GM12878 (cell line): ENCODE measurements at regions not wholly inside any gene's neighbourhood (a gene's known extent, or its start where the extent isn't known, plus 50 kb on each side); places are given as distances from the start of the nearest gene placed in this dataset.

Experiments used
- ATAC-seq: fragments of 200-7000 bp; cut with Tn5 transposase; 3 replicates; pipeline ENCODE4 v1.9.1; 2020; ENCODE audit warnings: mild to moderate bottlenecking, moderate library complexity
- BruUV-seq: library from RNA; stranded (reverse); fragments of 400-500 nt; replicated peaks from 2 replicates; lab custom pipeline; 2021; lab: Mats Ljungman, UMichigan
- CTCF ChIA-PET: fragments of 300-600 bp; sonication (Branson Sonifier 250); formaldehyde crosslinking; extraction: SDS; loops from one replicate; lab custom pipeline; 2021; ENCODE audit warnings: inconsistent platforms; lab: Yijun Ruan, JAX
- POLR2A ChIA-PET: fragments of 350-600 bp; formaldehyde crosslinking; extraction: SDS; loops from one replicate; lab custom pipeline; 2021; ENCODE audit warnings: inconsistent platforms; lab: Charles Lee
- RAD21 ChIA-PET: fragments of 300-600 bp; sonication (Branson Sonifier 250); formaldehyde crosslinking; loops from one replicate; lab custom pipeline; 2023; ENCODE audit warnings: antibody characterized with exemption; ENCODE audit not compliant: unreplicated experiment; lab: Charles Lee
- SMC1A ChIA-PET: fragments of 300-600 bp; sonication (Branson Sonifier 250); formaldehyde crosslinking; loops from one replicate; lab custom pipeline; 2023; ENCODE audit not compliant: unreplicated experiment, uncharacterized antibody; lab: Charles Lee
- DNase-seq: peaks from one replicate; pipeline ENCODE4 v3.0.0-alpha.2; 2011; ENCODE audit warnings: low read depth, low spot score
- FAIRE-seq: peaks from 3 replicates; lab custom pipeline; 2011; peaks lifted over from hg19 to GRCh38; lab: Jason Lieb, UNC
- H2AFZ ChIP-seq: 2 replicates; pipeline ENCODE4 v1.6.0; 2011; ENCODE audit warnings: low read depth, low read length, control low read depth; ENCODE audit not compliant: control insufficient read depth
- H3K27ac ChIP-seq: 2 replicates; pipeline ENCODE4 v1.5.1; 2011; ENCODE audit warnings: control low read depth; ENCODE audit not compliant: control insufficient read depth, insufficient read depth
- H3K27me3 ChIP-seq, 2 experiments: replicated peaks in 1 of 2; 2 replicates each; pipeline versions ENCODE4 v1.6.0 to v1.6.1; 2011; ENCODE audit warnings: low read length in 1 of 2; ENCODE audit not compliant: control insufficient read depth in 2 of 2, insufficient read depth in 2 of 2
- H3K36me3 ChIP-seq, 2 experiments: 2 replicates each; pipeline ENCODE4 v1.5.1; 2011; ENCODE audit warnings: low read length in 1 of 2; ENCODE audit not compliant: control insufficient read depth in 2 of 2, insufficient read depth in 2 of 2
- H3K4me1 ChIP-seq: 2 replicates; pipeline ENCODE4 v1.6.1; 2011; ENCODE audit warnings: mild to moderate bottlenecking, low read length, moderate library complexity, mixed read lengths; ENCODE audit not compliant: control insufficient read depth, insufficient read depth
- H3K4me2 ChIP-seq: 2 replicates; pipeline ENCODE4 v1.6.0; 2011; ENCODE audit warnings: control low read depth; ENCODE audit not compliant: control insufficient read depth, insufficient read depth
- H3K4me3 ChIP-seq: fragments of 200-600 bp; sonication (generic); 2 replicates; pipeline ENCODE4 v1.5.1; 2016
- H3K79me2 ChIP-seq: 2 replicates; pipeline ENCODE4 v1.6.0; 2011; ENCODE audit warnings: low read length; ENCODE audit not compliant: control insufficient read depth, insufficient read depth
- H3K9ac ChIP-seq: 2 replicates; pipeline ENCODE4 v1.8.0; 2011; ENCODE audit warnings: low read length, control low read depth, mixed read lengths; ENCODE audit not compliant: control insufficient read depth, insufficient read depth
- H3K9me3 ChIP-seq: replicated peaks from 3 replicates; pipeline ENCODE4 v1.5.1; 2011; ENCODE audit warnings: mild to moderate bottlenecking, low read length; ENCODE audit not compliant: control insufficient read depth, insufficient read depth
- H4K20me1 ChIP-seq: 2 replicates; pipeline ENCODE4 v1.6.0; 2011; ENCODE audit not compliant: control insufficient read depth, insufficient read depth
- CBX3 ChIP-seq: fragments of 200-600 bp; sonication (generic); IDR thresholded peaks from 2 replicates; pipeline ENCODE4 v1.6.1; 2016; ENCODE audit warnings: low read depth, borderline replicate concordance
- CEBPB ChIP-seq, 2 experiments: fragments of 150-350 bp in 1 of 2; IDR thresholded peaks; 2 replicates each; pipeline ENCODE4 v1.6.1; 2012 to 2014; ENCODE audit warnings: low read depth in 2 of 2, low read length in 2 of 2, borderline replicate concordance in 1 of 2, inconsistent platforms in 1 of 2
- EZH2 ChIP-seq: IDR thresholded peaks from 2 replicates; pipeline ENCODE4 v1.6.1; 2012; ENCODE audit warnings: low read depth, mild to moderate bottlenecking, control low read depth, inconsistent platforms, low read length, borderline replicate concordance; ENCODE audit not compliant: control insufficient read depth
- JUNB ChIP-seq: IDR thresholded peaks from 2 replicates; pipeline ENCODE4 v1.6.1; 2016; ENCODE audit warnings: antibody characterized with exemption, mild to moderate bottlenecking
- LARP7 ChIP-seq: fragments of 450-650 bp; IDR thresholded peaks from 2 replicates; pipeline ENCODE4 v1.6.1; 2017; ENCODE audit warnings: mild to moderate bottlenecking
- MEF2A ChIP-seq: IDR thresholded peaks from 2 replicates; pipeline ENCODE4 v1.6.1; 2011; ENCODE audit warnings: low read depth, mild to moderate bottlenecking, low read length, moderate library complexity; ENCODE audit not compliant: insufficient read depth
- MTA3 ChIP-seq: IDR thresholded peaks from 2 replicates; pipeline ENCODE4 v1.6.1; 2012; ENCODE audit warnings: low read length, inconsistent platforms, borderline replicate concordance
- NFYA ChIP-seq: IDR thresholded peaks from 2 replicates; pipeline ENCODE4 v1.6.1; 2011; ENCODE audit warnings: low read depth, mild to moderate bottlenecking, low read length, improper control_type of control experiment, borderline replicate concordance
- POLR2AphosphoS5 ChIP-seq: IDR thresholded peaks from 2 replicates; pipeline ENCODE4 v1.6.1; 2011; ENCODE audit warnings: mild to moderate bottlenecking, low read length, inconsistent platforms
- RB1 ChIP-seq: fragments of 450-650 bp; formaldehyde crosslinking; IDR thresholded peaks from 2 replicates; pipeline ENCODE4 v1.6.1; 2017; ENCODE audit warnings: mild to moderate bottlenecking, borderline replicate concordance
- REST ChIP-seq: IDR thresholded peaks from 2 replicates; pipeline ENCODE4 v1.6.1; 2012; ENCODE audit warnings: mild to moderate bottlenecking, low read depth, low read length
- TCF3 ChIP-seq: IDR thresholded peaks from 2 replicates; pipeline ENCODE4 v1.6.1; 2012; ENCODE audit warnings: low read depth, mild to moderate bottlenecking, low read length, borderline replicate concordance; ENCODE audit not compliant: insufficient read depth
- ZNF24 ChIP-seq: fragments of 450-650 bp; IDR thresholded peaks from 2 replicates; pipeline ENCODE4 v1.6.1; 2017; ENCODE audit warnings: antibody characterized with exemption, mild to moderate bottlenecking
- ZNF274 ChIP-seq: IDR thresholded peaks from one replicate; pipeline ENCODE4 v1.8.0; 2011; ENCODE audit not compliant: insufficient read length, insufficient read depth
- ZSCAN29 ChIP-seq: fragments of 450-650 bp; IDR thresholded peaks from 2 replicates; pipeline ENCODE4 v1.6.1; 2017; ENCODE audit warnings: mild to moderate bottlenecking, moderate library complexity
- WGBS: methylation state at CpG from one replicate; pipeline ENCODE4 v1.1.6; 2016; ENCODE audit warnings: low lambda C conversion rate; ENCODE audit not compliant: insufficient replicate concordance, insufficient coverage; ENCODE audit errors: missing lambda C conversion rate; 5-methylcytosine and 5-hydroxymethylcytosine counted together
- in situ Hi-C: fragments of 300-500 bp; cut with MboI; formaldehyde crosslinking; loops from 9 replicates; pipeline ENCODE4 v1.14.3; 2018; ENCODE audit warnings: mixed read lengths
- intact Hi-C: fragments of 100-400 bp; cut with micrococcal nuclease; formaldehyde crosslinking; loops from one replicate; pipeline ENCODE4 v1.14.2; 2022; ENCODE audit not compliant: unreplicated experiment

GRCh38 chr15:53224371-53224770, 434.2 kb upstream of the ONECUT1 start:
- DNase-seq (no peak), ATAC-seq (no peak), FAIRE-seq (no peak)
- Histone ChIP-seq H2AFZ (no peak overlapping the region), H3K27me3 (no peaks in the 10 kb centered on the region), H3K36me3 (no peaks in the 10 kb centered on the region), H3K4me1 (no peaks in the 10 kb centered on the region), H3K4me3 (no peak overlapping the region), H3K27ac (no peak overlapping the region), H4K20me1 (no peaks in the 10 kb centered on the region), H3K4me2 (no peak overlapping the region), H3K9ac (no peak overlapping the region), H3K79me2 (no peaks in the 10 kb centered on the region), H3K9me3 (no peaks in the 10 kb centered on the region)
- intact Hi-C loops (no loop called here), in situ Hi-C loops (no loop called here)
- TF ChIP-seq CEBPB (IDR thresholded peaks at IDR 0.05; ENCODE audit: borderline replicate concordance in 1 of 2, low read depth in 2 of 2, low read length in 2 of 2) (no peak), JUNB (no peak), MTA3 (no peak), LARP7 (no peak)
- BruUV-seq: no TSS peak
- RAD21 ChIA-PET: no interaction called here
- CTCF ChIA-PET: no interaction called here
- SMC1A ChIA-PET: no interaction called here
- POLR2A ChIA-PET: no interaction called here

GRCh38 chr15:53223815-53224214, 433.7 kb upstream of the ONECUT1 start:
- H2AFZ ChIP-seq: no peak overlapping the region
- no peaks in the 10 kb centered on the region for H3K9me3 ChIP-seq
- intact Hi-C loops: no loop called here
- in situ Hi-C loops: no loop called here
- H3K4me1 ChIP-seq: no peaks in the 10 kb centered on the region
- POLR2A ChIA-PET: no interaction called here
- no peaks in the 10 kb centered on the region for H4K20me1 ChIP-seq
- no peaks in the 10 kb centered on the region for H3K36me3 ChIP-seq
- H3K9ac ChIP-seq: no peak overlapping the region
- no TSS peak for BruUV-seq
- ATAC-seq (no peak), FAIRE-seq (no peak), DNase-seq (no peak)
- SMC1A ChIA-PET: no interaction called here
- H3K27me3 ChIP-seq: no peaks in the 10 kb centered on the region
- RAD21 ChIA-PET: no interaction called here
- no peaks in the 10 kb centered on the region for H3K79me2 ChIP-seq
- no peak overlapping the region for H3K4me3 ChIP-seq
- 31% methylated on average over 1 of the region's 1 CpG for WGBS
- CTCF ChIA-PET: no interaction called here
- no peak overlapping the region for H3K27ac ChIP-seq
- H3K4me2 ChIP-seq: no peak overlapping the region
- TF ChIP-seq MEF2A (no peak), ZNF24 (no peak), POLR2AphosphoS5 (no peak), TCF3 (no peak), RB1 (no peak), REST (no peak), CBX3 (no peak), ZSCAN29 (no peak), EZH2 (no peak), NFYA (no peak), ZNF274 (no peak)
